ENCODE measurements at regions not wholly inside any gene's neighbourhood (a gene's known extent, or its start where the extent isn't known, plus 50 kb on each side); places are given as distances from the start of the nearest gene placed in this dataset.

GRCh38 chr5:117182104-117182503, 607.5 kb upstream of the SEMA6A start:
- no peak for TF ChIP-seq FOXM1 (IDR thresholded peaks at IDR 0.05; ENCODE audit: borderline replicate concordance)
- no peak for TF ChIP-seq ELF4 (IDR thresholded peaks at IDR 0.05)
- no peak for TF ChIP-seq SUZ12 (IDR thresholded peaks at IDR 0.05)
- TF ChIP-seq TARDBP (IDR thresholded peaks at IDR 0.05), result no peak
- TF ChIP-seq FOXK2 (IDR thresholded peaks at IDR 0.05), result no peak
- no peak for TF ChIP-seq CTBP1 (IDR thresholded peaks at IDR 0.05; ENCODE audit: borderline replicate concordance)
- no peak for TF ChIP-seq SP1 (IDR thresholded peaks at IDR 0.05)
- no peak for TF ChIP-seq PKNOX1 (IDR thresholded peaks at IDR 0.05)
- no peak for TF ChIP-seq BHLHE40 (IDR thresholded peaks at IDR 0.05; ENCODE audit: borderline replicate concordance)
- TF ChIP-seq NFRKB (IDR thresholded peaks at IDR 0.05), result no peak
- no peak for TF ChIP-seq FOXA1 (IDR thresholded peaks at IDR 0.05)

All from HEK293T (cell line).